ENCODE measurements at regions not wholly inside any gene's neighbourhood (a gene's known extent, or its start where the extent isn't known, plus 50 kb on each side); places are given as distances from the start of the nearest gene placed in this dataset.

DNA sequence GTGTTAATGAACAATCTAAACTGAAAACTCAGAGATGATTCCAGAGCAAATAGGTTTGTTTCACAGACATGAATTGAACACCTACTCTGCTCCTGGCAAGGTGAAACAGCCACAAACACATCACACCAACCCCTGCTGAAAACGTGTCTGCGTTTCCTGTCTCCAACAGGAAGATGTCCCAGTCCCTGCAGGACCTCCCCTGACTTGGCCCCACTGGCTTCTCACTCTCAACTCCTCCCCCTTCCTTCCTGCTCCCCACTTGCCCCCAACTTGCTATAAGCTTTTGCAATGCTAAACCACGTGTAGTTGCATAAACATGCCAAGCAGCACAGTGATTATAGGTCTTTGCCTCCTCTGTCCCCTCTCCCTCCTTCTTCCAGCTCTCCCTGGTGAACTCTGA, 567.6 kb downstream of the BCL11B start:
- DNase-seq, result peak; percentile 24 to 25

DNA sequence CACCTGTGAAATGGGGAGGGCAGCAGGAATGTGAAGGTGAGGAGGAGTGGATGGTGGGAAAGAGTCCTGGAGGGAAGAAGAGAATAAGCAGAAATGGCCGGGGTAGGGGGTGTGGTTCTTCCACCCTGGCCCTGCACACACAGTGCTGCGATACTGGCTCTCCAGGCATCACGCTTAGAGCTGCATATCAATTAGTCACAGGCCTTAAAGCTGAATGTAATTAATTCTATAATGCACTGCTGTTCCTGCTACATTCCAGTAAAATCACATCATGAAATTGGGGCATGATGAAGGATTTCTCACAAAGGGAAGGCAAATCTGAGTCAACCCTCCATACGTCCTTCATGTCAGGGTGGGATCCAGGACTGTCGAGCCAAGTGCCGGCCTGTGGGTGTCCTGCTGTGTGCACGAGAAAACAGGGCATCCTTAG, 566.1 kb downstream of the BCL11B start:
- DNase-seq, result no peak

DNA sequence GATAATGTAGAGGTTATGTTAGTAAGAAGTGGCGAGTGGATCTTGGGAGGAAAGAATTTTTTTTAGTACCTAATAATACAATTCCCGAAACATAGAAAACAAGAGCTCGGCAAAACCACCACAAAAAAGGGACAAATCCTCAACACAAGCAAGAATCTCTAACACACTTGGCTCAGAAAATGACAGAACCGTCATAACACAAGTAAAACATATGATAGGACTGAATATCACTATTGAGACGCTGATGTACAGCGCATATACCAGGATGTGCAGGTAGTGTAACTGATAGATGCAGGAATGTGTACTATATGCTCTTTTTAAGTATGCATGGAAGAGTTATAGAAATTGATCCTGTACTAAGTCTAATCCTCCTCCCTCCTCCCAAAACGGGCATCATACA, 564.5 kb downstream of the BCL11B start:
- DNase-seq, result no peak

DNA sequence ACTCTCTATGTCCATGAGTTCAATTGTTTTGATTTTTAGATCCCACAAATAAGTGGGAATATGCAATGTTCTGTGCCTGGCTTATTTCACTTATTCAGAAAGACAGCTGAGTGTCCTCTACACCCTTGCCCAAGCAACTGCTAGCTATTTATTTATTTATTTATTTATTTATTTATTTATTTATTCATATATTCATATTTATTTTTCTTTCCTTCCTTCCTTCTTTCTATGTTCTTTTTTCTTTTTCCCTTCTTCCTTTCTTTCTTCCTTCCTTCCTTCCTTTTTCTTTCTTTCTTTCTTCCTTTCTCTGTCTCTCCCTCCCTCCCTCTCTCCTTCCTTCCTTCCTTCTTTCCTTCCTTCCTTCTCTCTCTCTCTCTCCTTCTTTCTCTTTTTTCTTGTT, 563.4 kb downstream of the BCL11B start:
- no peak for DNase-seq

DNA sequence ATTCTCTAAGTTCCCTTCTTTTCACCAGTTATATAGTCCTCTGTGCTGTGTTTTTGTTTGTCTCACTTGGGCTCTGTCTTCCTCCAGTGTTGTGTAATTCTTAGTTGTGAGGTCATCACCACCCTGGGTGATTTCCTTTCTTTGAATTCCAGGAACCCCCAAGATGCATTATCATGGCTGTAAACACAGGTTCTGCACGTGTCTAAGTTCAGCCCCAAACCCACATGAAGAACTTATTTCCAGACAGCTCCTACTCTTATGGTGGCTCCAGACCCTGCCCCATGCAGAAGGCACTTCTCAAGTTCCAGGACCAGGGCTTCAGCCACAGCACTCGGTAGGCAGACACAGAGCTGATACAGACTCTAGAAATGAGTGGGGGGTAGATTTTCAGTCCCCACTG, 560.5 kb downstream of the BCL11B start:
- DNase-seq, result no peak

DNA sequence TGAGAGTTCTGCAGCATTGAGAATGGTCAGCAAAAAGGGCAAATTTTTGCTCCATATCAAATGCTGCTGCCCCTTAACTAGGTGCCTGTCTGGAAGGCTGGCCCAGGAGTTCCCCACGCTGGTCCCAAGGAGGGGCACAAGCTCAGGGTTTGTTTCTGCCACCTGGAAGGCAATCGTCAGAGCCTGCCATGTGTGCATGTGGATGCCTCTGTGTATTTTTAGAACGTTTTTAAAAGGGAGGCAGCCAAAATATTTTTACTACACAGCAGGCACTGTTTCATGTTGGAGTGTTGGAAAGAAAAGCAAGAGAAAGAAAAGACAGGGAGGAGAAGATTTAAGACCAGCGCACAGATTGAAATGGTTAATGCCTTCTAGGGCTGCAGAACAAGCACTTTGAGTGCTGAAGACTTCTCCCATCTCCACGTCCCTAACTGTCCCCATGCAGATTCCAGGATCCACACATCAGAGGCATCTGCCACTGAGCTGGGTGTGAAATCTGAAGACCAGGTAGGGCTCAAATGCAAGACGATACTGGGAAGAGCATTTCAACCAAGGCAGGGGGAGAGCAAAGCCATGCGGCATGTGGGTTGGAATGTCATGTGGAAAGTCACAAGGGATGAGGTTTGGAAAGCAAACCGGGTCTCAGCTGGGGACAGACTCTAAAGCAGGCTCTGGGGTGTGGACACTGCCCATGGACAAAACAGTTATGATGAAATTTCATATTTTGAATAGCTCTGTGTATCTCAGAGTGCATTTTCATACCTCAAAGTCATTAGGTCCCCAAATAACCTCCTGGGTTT, 557.2 kb downstream of the BCL11B start:
- no peak for DNase-seq

DNA sequence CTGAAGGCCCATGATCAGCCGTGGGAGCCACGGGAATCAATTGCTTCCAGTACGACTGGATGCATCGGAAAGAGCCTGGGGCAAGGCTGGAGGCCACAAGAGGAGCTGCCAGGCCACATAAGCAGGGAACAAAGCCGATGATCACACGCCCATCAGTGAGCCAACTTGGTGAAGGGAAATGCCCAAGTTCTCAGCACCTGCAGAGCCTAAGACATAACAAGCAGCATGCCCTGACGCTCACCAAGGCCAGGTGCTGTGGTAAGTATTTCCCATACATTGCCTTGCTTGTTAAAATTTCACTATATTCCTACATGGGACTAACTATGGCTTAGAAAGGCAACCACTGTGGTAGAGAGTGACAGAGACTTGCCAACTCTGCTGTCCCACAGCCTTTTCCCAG, 555.9 kb downstream of the BCL11B start:
- no peak for DNase-seq

DNA sequence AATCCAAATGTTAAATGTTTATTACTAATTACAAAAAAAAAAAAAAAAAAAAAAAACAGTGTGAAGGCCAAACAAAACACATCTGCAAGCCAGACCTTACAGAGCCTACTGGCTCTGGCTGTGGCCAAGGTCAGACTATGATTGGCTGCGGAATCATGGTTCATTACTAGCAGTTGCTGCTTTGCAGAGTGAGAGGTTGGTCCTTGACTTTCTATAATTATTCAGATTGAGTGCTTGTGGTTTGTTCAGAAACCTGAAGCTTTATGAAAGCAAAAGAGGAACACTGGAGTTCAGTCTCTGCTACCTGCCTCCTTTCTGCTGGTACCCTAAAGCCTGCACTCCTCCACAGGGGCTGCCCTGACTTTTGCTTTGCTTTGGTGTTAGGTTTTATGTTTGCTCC, 550.9 kb downstream of the BCL11B start:
- no peak for DNase-seq

DNA sequence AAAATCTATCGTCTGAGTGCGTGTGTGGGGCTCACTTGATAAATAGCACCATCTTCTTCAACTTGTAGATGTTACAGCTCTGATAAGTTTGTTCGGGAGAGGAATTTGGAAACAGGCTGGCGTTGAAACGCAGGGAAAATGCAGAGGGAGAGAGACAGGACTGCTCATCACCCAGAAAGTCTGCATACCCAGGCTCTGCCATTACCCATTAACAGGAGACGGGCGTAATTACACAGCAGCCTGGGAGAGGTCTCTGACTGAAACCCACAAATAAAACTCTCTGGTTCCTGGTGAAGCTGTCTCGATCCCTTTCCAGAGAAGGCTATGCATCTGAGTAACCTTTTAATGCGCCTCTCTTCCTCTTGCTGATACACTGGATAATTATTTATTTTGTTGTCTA, 547.3 kb downstream of the BCL11B start:
- no peak for DNase-seq

DNA sequence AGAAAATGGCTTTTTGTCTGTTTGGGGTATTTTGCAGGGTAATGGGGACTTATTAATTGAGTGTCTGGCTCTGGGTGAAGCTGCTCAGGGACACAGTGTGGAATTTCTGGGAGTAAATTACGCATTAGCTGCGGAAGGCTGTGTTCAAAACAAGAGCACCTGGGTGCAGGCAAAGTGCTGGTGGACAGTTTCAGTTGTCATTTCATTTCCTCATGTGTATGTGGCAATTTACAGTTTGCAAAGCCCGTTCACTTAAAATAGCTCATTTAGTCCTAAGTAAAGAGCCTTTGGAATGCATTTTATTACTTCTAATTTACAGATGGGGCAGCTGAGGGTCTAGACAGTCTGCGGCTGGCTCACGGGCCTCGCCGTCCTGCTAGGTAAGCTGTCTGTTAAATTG, 546.8 kb downstream of the BCL11B start:
- no peak for DNase-seq

DNA sequence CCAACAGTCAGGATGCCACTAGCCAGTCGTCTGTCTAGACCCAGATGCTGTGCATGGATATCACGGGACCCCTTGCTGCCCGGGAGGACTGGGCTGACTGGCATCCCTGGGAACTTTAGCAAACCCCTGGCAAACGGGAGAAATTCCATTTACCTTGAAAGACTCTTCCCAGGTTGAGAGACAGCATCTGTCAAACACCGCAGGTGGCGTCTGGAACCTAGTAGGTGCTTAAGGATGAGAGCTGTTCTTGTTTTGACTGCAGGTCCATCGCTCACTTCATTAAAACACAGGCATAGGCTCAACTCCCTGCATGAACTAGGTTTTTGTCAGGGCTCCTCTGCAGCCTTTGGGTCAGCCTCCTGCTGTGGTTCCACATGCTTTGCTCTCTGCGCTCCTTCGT, 546.3 kb downstream of the BCL11B start:
- no peak for DNase-seq

DNA sequence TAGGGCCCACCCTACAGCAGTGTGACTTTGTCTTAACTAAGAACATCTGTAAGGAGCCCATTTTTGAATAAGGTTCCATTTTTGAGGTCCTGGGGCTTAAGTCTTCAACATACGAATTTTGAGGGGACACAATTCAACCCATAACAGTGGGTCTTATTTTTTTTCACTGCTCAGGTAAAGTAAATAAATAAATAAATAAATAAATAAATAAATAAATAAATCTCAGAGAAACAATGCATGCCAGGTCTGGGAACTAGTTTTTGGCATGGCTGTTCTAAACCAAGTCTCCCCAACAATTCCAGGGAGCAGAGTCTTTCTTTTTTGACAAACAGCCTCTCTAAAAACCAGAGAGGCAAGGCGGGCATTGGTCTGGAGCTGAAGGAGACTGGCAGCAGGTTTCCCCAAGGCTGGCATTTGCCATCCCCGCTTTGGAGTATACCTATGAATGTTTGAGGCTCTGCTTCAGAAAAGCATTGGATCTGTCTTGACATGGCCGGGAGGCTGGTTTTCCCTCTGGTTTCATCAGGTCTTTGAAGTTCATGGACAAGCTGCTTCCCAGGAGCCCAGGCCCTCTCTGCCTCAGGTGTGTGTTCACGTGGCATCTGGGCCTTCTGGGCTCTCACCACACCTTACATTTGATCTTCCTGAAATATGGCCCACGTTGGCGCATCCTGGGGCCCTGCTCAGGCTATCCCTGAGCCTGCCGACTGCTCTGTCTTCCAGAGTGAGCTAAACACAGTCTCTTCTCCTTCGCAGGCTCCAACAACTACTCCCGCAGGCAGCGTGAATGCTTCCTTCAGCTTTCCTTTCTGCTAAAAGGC, 545.2 kb downstream of the BCL11B start:
- no peak for DNase-seq

DNA sequence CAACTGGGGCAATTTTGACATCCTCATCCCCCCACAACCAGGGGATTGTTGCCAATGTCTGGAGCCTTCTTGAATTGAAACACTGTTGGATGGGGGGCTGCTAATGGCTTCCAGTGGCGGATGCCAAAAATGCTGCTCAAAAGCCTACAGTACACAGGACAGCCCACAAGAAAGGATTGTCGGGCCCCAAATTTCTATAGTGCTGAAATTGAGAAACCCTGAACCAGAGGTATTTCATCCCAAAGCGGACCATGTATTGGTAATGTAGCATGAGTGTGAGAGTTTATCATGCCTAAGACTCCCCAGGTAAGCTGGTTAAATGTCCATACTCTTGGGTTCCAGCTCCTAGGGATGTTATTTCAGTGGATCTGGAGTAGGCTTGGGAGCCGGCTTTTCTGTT, 544.0 kb downstream of the BCL11B start:
- DNase-seq, result no peak

DNA sequence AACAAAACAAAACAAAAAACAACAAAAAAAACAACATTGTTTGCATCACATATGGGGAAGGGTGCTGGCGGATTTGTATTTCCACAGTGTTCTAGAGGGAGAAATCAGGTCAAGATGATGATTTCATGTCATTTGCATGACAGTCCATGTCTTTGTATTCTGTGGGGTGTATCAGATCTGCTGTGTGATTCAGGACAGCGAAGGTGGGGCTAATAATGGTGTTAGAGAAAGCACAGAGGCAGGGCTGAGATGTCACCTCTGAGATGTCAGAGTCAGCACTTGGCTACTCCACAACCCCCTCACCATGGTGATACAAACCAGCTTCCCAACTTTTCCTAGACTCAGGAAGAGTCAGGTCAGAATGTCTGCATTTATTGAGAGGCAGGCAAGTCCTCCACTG, 543.2 kb downstream of the BCL11B start:
- no peak for DNase-seq

DNA sequence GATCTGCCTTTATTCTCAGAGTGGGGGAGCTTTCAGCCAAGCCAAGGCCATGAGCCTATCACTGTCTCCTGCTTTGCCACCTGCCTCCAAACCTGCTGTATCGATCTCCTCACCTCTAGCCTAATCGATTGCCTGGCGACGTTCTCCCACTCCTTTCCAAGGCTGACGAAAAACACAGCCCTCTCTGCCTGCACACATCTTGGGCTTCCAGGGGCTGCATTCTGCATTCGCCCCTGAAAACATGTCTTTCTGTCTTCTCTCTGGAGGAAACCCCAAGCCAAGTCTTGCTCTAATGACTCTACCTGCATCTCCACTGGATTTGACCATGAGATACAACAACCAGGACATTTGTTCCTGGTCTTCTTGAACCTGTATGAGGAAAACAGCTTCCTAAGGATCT, 540.7 kb downstream of the BCL11B start:
- no peak for DNase-seq

DNA sequence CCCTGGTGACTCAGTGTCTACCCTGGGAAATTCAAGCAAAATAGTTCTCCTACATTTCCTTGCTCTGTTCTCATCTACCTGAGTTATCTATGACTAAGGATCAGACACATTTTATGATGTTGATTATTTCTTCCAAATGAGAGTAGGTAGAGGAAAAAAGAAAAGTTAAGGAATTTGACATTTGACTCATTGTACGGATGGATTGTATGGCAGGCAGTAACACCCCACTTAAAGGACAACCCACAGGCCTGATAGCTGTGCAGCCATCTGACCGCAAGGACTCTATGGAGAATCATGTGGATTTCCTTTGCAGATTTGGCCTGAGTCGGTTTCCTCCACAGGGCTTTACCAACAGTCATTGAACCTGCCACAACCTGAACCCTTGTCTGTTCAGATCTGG, 540.3 kb downstream of the BCL11B start:
- no peak for DNase-seq

DNA sequence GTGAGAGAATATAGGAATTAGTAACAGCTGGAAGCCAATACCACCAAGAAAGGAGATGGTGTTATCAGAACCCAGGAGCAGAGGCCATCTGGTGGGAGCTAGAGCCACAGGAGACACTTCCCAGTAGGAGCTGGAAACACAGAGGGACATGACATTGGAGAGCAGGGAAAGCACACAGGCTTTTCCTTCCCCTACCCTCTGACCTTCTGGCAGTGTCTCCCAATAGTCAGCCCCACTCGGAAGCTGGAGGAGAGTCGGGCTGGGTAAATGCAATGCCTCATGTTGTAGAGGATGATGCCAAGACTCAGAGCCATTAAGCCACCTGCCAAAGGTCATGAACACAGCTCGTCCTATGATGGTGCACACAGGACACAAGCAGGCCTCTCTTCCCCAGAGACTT, 538.5 kb downstream of the BCL11B start:
- DNase-seq, result no peak

DNA sequence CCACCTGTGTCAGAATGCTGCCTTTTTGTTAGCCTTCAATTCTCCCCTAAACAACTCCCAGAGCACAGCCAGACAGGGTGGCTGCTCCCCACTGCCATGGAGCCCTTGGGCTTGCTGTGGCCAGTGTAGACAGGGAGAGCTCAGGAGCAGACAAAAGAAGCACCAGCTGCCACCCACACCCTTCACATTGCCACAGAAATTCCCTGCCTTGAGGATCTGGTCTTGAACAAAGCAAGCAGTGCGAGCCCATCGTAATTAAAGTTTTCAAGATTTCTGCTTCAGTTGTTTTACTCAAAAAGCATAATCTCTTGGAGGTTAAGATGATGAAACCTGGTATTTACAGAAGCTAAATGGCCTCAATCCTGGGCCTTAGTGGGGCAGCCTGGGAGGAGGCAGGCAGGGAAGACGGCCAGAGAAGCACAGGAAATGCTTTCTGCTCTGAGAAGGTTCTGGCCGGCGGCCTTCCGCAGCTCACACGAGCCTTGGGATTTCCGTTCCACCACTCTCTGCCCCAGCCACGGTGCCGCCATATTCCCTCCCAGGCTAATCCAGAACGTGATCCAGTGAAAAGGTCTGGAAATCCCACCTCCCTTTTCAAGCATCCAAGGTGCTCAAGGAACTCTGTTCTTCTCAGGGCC, 535.2 kb downstream of the BCL11B start:
- DNase-seq, result no peak

DNA sequence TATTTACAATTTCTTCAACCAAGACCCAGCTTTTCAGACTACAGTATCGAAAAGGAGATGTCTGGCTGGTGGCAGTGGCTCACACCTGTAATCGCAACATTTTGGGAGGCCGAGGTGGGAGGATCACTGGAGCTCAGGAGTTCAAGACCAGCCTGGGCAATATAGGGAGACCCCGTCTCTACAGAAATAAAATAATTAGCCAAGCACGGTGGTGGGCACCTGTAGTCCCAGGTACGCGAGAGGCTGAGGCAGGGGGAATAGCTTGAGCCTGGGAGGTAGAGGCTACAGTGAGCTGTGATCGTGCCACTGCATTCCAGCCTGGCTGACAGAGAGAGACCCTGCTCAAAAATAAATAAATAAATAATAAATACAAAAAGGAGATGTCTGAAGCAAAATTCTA, 530.5 kb downstream of the BCL11B start:
- no peak for DNase-seq

DNA sequence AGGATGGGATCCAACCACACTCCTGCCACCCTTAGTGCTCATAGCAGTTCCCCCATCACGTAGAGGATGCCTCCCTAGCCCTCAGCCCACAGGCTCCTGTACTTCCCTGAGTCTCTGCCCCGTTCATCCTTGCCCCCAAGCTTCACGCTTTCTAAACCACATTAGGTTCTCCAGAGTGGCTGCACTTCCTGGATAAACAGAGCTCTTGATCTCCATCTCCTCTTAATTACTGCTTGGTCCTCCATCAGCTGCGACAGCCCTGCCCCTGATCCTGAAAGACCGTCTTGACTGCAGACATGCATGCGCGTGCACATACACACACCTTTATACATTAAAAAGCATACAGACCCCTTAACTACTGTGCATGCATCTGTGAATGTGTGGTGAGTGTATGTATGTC, 530.0 kb downstream of the BCL11B start:
- DNase-seq, result no peak

DNA sequence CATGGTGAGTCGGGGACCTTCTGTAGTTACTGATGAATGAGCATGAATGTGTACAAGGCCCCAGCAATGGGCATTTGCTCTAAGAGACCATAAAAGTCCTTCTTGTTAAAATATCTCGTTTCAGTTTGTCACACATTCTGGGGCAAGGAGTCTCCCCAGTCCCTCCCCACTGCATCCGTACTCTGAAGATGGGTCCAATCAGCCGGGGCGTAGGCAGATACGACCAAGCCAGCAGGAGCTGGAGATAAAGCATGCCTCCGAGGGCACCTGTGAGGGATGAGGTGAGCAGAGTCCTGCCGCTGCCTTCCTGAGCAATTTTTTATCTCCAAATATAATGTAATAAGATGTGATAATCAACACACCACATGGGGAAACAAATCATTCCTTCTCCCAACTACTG, 528.5 kb downstream of the BCL11B start:
- DNase-seq, result no peak

DNA sequence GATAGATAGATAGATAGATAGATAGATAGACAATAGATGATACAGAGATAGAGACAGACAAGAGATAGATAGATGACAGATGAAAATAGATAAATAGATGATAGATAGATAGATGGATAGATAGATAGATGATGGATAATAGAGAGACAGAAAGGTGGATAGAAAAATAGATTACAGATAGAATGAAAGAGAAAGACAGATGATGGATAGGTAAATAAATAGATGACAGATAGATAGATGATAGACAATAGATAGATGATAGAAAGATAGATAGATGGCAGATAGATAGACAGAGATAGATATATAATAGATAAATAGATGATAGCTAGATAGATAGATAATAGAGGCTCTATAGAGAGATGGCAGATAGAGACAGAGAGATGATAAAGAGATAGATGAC, 523.0 kb downstream of the BCL11B start:
- no peak for DNase-seq

DNA sequence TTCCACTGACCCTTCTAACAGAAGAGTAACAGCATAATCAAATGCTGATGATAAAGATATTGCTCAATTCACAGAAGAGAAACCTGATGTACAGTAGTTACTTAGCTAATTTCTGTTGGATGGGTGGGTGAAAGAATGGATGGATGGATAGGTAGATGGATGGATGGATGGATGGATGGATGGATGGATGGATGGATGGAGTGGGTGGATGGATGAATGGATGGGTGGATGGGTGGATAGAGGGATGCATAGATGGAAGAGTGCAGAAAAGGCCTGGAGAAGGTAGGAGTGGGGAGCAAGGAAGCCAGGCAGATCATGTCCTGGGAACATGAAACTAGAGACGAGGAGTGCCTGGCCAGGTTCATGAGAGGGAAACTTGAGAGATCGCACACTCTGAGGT, 520.9 kb downstream of the BCL11B start:
- no peak for DNase-seq

DNA sequence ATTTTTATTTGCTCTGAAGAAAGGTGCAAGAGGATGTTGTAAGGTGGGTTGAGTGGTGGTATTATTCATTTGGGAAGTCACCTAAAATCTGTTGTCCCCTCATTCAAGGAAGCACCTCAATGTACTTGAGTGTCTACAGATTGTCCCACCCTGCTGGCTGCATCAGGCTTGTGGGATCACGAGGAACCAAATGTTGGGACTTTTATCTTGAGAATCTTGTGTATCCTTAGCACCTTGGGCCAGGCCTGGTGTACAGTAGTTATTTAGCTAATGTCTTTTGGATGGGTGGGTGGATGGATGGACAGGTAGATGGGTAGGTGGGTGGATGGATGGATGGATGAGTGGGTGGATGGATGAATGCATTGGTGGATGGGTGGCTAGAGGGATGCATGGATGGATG, 519.3 kb downstream of the BCL11B start:
- DNase-seq, result no peak

All from activated T-cell treated with anti-CD3 and anti-CD28 coated beads, Interleukin-2, amount 50 U/mL, for 48 hours (primary cell).